ENCODE measurements at regions not wholly inside any gene's neighbourhood (a gene's known extent, or its start where the extent isn't known, plus 50 kb on each side); places are given as distances from the start of the nearest gene placed in this dataset.

GRCh38 chr1:57927003-57927402 lies 503.1 kb upstream of the DAB1 start:
- no peak for DNase-seq (ENCODE audit: low spot score)

GRCh38 chr1:57926025-57926552 lies 502.2 kb upstream of the DAB1 start:
- no peak for DNase-seq (ENCODE audit: low spot score)

GRCh38 chr1:57925226-57925625 lies 501.4 kb upstream of the DAB1 start:
- DNase-seq (ENCODE audit: low spot score) = no peak

GRCh38 chr1:57922130-57922529 lies 498.3 kb upstream of the DAB1 start:
- DNase-seq (ENCODE audit: low spot score) = no peak

GRCh38 chr1:57916041-57916440 lies 492.2 kb upstream of the DAB1 start:
- DNase-seq (ENCODE audit: low spot score) = no peak

GRCh38 chr1:57911427-57911826 lies 487.6 kb upstream of the DAB1 start:
- DNase-seq (ENCODE audit: low spot score) = no peak

GRCh38 chr1:57910782-57911181 lies 486.9 kb upstream of the DAB1 start:
- no peak for DNase-seq (ENCODE audit: low spot score)

- DNase-seq (ENCODE audit: low spot score) = no peak
These were observed 486.4 kb upstream of the DAB1 start for GRCh38 chr1:57910305-57910704.

GRCh38 chr1:57908147-57908890 lies 484.5 kb upstream of the DAB1 start:
- DNase-seq (ENCODE audit: low spot score) = no peak

- no peak for DNase-seq (ENCODE audit: low spot score)
These were observed 477.5 kb upstream of the DAB1 start for GRCh38 chr1:57901208-57901919.

GRCh38 chr1:57898531-57898930 lies 474.7 kb upstream of the DAB1 start:
- no peak for DNase-seq (ENCODE audit: low spot score)

- DNase-seq (ENCODE audit: low spot score) = no peak
These were observed 473.7 kb upstream of the DAB1 start for GRCh38 chr1:57897581-57897980.

- no peak for DNase-seq (ENCODE audit: low spot score)
These were observed 470.5 kb upstream of the DAB1 start for GRCh38 chr1:57894315-57894714.

GRCh38 chr1:57889676-57890320 lies 465.9 kb upstream of the DAB1 start:
- no peak for DNase-seq (ENCODE audit: low spot score)

GRCh38 chr1:57887964-57888491 lies 464.2 kb upstream of the DAB1 start:
- no peak for DNase-seq (ENCODE audit: low spot score)

- no peak for DNase-seq (ENCODE audit: low spot score)
These were observed 462.5 kb upstream of the DAB1 start for GRCh38 chr1:57886376-57886775.

GRCh38 chr1:57883642-57883995 lies 459.8 kb upstream of the DAB1 start:
- no peak for DNase-seq (ENCODE audit: low spot score)

GRCh38 chr1:57882934-57883641 lies 459.2 kb upstream of the DAB1 start:
- no peak for DNase-seq (ENCODE audit: low spot score)

GRCh38 chr1:57882072-57882471 lies 458.2 kb upstream of the DAB1 start:
- no peak for DNase-seq (ENCODE audit: low spot score)

GRCh38 chr1:57881639-57882038 lies 457.8 kb upstream of the DAB1 start:
- DNase-seq (ENCODE audit: low spot score) = no peak

GRCh38 chr1:57879700-57880099 lies 455.8 kb upstream of the DAB1 start:
- no peak for DNase-seq (ENCODE audit: low spot score)

- DNase-seq (ENCODE audit: low spot score) = no peak
These were observed 450.6 kb upstream of the DAB1 start for GRCh38 chr1:57874418-57874877.

All from HT-29 (cell line).